HT-29 (cell line): ENCODE measurements at regions not wholly inside any gene's neighbourhood (a gene's known extent, or its start where the extent isn't known, plus 50 kb on each side); places are given as distances from the start of the nearest gene placed in this dataset. TPM values are rescaled to one million over a fixed set of nuclear protein-coding genes. Genes with fewer than 3 reads are reported as not detected.

ENCODE experiments used
- DNase-seq: peaks from one replicate; pipeline ENCODE4 v3.0.0-alpha.2; 2015; ENCODE audit warnings: low spot score
- small RNA-seq: library from RNA; depleted of rRNA; stranded (forward); fragments of <200 nt; gene quantifications from one replicate; pipeline ENCODE3, GENCODE V24; 2014

- no peak for DNase-seq
These were observed 66.8 kb upstream of the PTCHD4 start for GRCh38 chr6:48177786-48178185.

- DNase-seq, result no peak
These were observed 65.8 kb upstream of the PTCHD4 start for GRCh38 chr6:48176645-48177308.

- no peak for DNase-seq
These were observed 58.6 kb upstream of the PTCHD4 start for GRCh38 chr6:48169635-48170034.

Small RNAs in the stretch of these regions (small RNA-seq; reads per million reads assigned to genes)
- not detected for gene FO393413.1
- gene RNU7-65P, result not detected
